NCI-H524 (cell line): ENCODE measurements at regions not wholly inside any gene's neighbourhood (a gene's known extent, or its start where the extent isn't known, plus 50 kb on each side); places are given as distances from the start of the nearest gene placed in this dataset.
"Not testable (repeated sequence)": the region's sequence is repeated elsewhere in the genome, so short reads cannot be mapped to it uniquely, and the experiment has no call there.

Source experiments
- DNase-seq, 2 experiments: peaks; one replicate each; lab custom pipeline; 2025; lab: John Stamatoyannopoulos, UW

DNA sequence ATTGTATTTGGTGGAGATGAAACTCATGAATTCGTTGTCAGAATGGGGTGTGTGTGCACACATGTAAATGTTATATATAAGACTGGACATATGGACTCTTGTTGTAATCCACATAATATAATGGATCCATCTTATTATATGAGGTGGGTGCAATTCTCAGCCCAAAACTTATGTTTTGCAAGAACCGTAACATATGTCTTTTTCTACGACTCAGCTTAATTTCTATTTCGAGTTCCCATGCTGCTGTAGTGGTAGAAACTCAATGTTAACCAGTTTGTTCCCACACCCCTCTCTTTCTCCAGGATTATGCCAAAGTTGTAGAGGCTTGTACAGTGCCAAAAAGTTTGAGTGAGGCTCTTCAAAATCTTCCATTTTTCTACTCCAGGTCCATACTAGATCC is 112.5 kb upstream of the SPOPL start:
- DNase-seq, result no peak

DNA sequence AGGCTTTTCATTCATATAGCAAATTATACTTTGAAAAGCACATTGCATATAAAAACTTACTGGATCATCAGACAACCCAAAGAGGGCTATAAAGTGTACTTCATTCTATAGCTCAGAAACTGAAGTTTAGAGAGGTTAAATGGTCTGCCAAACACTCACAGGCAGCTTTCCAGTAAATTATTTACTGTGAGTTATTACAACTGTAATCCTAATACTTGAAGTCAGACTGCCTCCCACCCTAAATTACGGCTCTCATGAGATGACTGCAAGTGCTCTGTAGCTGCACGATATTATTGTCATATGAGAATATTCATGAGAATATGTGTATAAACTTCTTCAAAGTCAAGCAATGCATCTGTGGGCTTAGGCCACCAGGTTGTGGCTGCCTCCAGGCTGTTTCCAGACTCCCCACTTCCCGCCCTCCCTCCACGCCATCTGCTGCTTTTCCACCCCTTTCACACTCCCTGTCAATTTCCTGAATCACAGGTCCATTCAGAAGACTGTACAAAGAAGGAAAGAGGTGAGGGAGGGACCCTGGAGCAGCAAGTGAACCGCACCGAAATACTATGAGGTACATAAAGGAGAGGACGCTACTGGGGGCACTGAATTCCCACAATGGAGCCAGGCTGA is 111.1 kb upstream of the SPOPL start:
- DNase-seq, result peak; percentile 73 to 92

DNA sequence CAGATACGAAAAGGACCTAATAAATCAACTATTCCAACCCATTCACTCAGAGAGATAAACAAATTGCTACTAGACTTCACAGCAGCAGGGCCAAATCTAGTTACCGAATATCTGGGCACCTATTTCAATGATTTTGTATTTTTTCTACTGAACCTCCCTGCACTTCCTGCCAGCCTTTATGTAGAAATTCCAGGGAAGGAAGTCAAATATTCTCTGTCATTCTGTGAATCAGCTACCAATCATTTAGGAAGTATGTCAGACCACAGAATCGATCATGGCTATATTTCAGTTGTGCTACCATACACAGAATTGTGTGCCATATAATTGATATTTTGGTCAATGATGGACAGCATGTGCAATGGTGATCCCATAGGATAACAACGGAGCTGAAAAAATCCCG is 109.6 kb upstream of the SPOPL start:
- DNase-seq, result no peak

DNA sequence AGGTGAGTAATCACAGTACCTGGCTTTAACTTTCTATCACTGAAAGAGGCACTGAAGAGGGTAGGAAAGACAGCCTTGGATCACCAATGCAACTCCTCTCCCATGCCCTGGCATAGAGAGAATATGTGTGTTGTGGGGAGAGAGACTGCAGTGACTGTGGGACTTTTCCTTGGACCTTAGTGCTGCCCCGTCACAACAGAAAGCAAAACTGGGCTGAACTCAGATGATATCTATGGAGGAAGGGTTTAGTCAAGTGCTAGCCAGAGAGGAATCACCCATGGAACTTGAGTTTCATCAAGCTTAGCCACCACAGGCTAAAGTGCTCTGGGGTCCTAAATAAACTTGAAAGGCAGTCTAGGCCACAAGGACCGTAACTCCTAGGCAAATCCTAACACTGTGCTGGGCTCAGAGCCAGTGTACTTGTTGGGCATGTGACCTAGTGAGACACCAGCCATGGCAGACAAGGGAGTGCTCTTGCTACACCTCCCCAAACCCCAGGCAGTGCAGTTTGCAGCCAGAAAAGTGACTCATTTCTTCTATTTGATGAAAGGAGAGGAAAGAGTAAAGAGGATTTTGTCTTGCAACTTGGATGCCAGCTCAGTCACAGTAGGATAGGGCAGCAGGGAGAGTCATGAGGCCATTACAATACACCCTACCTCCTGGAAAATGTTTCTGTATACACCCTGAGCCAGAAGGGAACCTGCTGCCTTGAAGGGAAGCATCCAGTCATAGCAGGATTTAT is 105.8 kb upstream of the SPOPL start:
- DNase-seq, result no peak

DNA sequence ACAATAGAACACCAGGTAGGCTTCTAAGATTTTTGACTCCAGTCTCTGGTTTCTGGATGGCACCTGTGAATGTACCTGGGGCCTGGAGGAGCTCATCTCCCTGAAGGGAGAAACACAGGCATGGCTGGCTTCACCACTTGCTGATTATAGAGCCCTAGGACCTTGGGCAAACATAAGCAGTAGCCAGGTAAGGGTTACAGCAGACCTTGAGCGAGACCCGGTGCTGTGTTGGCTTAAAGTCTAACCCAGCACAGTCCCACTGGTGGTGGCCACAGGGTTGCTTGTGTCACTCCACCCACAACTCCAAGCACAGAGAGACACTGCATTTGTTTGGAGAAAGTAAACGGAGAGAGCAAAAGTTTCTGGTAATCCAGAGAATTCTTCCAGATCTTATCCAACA is 104.7 kb upstream of the SPOPL start:
- no peak for DNase-seq

DNA sequence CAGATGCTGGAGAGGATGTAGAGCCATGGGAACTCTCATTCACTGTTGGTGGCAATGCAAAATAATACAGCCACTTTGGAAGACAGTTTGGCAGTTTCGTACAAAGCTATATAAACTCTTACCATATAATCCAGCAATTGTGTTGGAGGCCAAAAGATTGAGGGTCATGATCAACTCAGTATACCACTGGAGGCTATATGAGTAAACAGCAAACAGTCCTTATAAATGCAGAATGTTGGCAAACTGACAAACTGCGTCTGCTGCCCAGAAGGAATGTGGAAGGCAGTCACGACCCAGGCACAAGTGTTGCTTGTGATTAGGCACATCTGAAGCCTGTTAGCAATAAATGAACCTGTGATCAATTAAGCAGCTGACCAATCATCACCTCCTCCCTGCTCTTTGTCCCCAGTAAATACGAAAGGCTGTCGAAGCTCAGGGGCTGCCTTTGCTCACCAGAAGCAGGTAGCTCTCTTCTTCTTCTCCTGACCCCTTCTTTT is 98.1 kb upstream of the SPOPL start:
- DNase-seq, result no peak

DNA sequence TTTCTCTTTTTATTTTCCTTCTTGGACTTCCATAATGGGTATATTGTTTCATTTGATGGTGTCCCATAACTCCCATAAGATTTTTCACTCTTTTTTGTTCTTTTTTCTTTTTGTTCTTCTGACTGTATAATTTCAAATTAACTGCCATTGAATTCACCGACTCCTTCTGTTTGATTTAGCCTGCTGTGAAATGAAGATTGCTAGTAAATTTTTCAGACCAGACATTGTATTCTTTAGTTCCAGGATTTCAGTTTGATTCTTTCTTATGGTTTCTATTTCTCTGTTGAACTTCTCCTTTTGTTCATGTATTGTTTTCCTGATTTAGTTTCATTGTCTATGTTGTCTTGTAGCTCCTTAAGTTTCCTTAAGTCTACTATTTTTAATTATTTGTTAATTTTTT is 87.6 kb upstream of the SPOPL start:
- no peak for DNase-seq

DNA sequence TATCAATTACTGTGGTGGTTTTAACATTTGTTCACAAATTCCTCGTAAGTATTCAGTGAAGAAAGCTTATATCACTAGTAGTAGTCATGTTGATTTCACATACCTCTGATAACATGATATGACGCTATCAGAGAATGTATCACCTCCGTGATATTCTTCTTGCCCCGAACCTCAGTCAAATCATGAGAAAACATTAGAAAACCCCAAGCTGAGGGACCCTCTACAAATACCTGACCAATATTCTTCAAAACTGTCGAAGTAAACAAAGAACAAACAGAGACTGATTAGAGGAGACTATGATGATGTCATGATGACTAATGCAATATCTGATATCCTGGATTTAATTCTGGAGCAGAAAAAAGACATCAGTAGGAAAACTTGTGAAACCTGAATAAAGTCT is 85.6 kb upstream of the SPOPL start:
- DNase-seq, result no peak

DNA sequence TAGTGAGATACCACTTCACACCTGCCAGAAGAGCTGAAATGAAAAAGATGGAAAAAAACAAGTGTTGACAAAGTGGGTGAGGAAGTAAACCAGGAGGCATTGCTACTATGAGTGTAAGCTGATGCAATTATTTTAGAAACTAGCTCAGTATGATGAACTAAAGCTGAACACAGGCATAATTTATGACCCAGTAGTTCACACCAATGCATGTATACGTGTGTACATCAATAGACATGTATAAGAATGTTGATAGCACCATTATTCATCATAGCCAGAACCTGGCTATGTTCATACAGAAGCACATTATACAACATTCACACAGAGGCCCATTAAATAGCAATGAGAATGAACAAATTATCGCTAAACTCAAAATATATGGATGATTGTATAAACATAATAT is 83.1 kb upstream of the SPOPL start:
- no peak for DNase-seq

DNA sequence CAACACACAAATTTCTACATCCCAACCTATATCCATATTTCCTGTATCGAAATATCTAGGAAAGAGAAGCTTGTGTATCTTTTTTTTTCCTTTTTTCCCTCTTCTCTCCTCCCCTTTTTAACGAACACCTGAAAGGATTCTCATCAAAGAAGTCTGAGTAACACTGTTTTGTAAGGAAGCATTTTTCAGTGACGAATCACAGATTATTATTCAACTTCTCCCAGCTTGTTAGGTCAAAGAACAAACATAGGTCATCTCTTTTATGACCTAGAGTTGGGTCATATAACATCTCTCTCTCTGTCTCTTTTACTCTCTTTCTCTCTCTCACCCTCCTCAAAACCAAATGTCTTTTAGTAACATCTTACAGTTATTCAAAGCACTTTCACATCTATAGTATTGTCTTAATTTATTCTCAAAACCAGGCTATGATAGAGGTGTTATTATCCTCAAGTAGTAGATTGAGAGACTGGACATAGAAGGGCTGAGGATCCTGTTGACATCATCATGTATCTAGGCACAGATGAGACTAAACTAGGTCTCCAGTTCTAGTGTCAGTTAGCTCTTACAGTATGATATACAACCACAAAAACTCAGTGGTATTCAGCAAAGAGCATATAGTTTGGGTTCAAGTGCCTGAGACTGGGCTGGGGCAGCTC is 80.1 kb upstream of the SPOPL start:
- DNase-seq, result no peak

DNA sequence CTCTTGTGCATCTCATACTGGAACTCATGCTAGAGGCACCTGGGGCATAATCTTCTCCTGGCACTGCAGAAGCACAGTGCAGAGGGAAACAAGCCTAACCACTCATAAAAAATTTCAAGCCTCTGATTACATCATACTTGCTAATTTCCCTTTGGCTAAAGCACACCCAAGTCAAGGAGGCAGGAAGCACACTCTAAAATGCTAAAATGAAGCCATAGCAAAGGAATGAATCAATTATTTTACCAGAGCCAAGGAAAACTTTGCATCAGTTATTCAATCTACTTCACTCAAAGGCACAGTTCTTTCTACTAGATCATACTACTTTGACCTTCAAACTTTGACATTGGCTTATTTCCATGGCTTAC is 79.6 kb upstream of the SPOPL start:
- no peak for DNase-seq

DNA sequence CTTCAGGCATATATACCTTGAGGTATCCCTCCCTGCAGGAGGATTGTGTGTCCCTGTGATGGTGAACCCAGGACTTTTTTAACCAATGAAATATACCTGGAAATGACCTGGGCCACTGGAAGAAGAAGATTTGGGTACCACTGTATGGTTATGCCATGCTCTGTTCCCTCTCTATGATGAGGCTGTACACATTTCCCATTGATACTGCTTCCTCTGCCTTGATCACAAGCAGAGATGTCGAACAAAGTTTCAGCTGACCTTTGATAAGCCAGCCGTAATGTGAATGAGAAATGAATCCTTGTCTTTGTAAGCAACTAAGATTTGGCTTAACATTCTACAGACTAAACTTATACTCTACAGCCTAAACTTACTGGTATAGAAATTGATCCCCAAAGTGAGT is 78.4 kb upstream of the SPOPL start:
- no peak for DNase-seq

DNA sequence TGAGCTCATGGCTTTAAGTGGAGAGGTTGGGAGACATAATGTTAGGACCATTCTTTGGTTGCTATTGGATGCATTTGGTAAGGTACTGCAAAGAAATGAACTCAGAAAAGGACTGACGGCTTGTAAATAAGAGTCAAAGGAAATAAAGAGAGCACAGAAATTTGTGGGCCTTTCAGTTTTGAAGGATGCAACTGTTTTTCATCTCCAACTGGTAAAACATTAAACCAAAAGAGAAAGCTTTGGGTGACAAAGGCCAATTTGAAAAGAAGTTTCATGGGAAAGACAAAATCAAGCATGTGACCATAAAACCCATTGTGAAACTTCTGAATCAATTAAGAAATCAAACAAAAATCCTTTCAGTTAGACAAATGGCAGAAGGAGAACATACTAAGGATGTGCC is 77.8 kb upstream of the SPOPL start:
- DNase-seq, result no peak

DNA sequence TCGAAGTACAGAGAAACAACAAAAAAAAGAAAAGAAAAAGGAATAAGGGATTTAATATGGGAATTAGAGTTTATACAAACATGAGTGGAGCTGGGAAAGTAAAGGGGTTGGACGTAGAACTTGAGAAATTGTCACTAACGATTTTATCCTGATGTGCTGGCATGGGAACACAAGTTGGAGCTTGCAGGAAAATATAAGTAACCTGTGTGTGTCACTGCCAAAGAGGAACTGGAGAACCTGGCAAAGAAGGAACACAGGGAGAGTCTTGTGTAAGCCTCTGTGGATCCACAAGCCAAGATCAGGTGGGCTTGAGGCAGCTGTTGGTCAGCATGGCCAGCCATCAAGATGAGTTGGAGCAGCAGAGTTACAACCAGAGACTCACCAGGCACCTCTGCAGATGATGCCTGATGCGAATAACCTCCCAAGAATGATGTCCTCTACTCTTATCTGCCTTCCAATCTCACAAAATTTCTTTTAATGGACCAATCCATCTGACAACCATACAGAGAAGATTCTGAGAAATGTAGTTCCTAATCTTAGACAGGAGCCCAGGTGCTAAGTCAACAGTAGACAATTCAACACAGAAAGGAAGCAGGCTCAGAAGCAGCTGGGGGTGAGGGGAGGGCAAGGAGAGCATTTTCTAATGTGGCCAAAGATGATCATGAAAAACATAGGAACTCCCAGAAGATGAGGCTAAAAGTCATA is 77.0 kb upstream of the SPOPL start:
- DNase-seq, result no peak

DNA sequence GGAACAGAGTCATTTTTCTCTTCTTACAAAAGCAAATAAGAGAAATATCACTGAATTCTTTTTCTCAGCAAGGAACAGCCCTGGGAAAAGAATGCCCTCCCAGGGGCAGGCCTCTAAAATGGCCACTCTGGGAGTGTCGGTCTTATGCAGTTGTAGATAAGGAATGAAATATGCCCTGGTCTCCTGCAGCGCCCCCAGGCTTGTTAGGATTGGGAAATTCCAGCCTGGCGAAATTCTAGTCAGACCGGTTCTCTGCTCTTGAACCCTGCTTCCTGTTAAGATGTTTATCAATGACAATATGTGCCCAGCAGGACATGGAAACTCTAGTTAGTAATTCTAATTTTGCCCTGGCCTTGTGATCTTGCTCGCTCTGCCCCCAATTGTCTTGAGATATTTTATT is 75.5 kb upstream of the SPOPL start:
- not testable (repeated sequence) for DNase-seq

DNA sequence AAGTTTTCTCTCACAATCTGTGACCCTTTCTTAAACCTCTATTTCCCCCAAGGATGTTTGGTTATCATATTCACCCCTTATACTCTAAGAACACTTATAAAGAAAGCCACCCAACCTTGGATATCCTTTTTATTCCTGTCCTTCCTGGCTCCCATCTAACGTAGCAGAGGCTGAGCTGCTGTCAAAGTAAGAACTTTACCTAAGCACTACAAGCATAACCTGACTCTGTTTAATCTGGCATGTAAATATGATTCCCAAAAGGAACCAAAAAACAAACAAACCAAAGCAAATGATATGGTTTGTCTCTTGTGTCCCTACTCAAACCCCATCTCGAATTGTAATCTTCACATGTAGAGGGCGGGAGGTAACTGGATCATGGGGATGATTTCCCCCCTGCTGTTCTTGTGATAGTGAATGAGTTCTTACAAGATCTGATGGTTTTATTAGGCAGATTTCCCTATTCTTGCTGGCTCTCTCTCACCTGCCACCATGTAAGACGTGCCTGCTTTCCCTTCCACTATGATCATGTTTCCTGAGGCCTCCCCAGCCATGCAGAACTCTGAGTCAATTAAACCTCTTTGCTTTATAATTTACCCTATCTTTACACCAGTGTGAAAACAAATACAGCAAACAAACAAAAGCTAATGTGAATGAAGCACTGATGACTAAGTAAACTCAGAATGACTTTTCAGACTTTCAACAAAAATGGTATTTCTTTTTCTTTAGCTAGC is 72.7 kb upstream of the SPOPL start:
- no peak for DNase-seq

DNA sequence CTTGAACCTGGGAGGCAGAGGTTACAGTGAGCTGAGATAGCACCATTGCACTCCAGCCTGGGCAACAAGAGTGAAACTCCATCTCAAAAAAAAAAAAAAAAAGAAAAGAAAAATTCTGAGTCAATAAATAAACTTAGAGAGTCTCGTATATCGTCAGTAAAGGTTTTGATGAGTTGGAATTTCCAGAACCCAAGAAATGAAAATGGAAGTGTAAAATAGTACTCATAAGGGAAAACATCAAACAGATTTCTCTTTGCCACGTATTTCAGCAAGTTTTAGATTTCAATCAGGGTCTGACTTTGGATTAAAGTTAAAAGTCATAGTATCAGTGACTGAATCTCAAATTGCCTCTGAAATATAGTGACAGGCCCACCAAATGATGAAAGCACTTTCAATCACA is 71.4 kb upstream of the SPOPL start:
- DNase-seq, result no peak

DNA sequence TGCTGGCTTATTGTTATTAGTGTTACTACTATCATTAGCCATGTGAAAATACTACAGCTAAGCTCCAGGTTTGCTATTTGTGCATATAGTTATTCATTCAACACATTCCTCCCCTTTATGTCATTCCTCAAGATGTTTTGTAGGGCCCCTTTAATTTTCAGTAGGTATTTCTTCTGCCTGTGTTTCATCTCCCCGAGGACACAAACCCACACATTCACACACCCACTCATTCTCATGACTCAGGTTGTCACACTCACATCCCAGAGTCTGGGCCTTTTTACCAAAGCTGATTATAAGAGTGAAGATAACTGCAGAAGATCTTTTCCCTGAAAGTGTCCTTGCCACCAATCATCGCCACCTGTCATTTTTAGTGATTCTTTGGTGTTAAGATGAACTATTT is 68.6 kb upstream of the SPOPL start:
- no peak for DNase-seq

DNA sequence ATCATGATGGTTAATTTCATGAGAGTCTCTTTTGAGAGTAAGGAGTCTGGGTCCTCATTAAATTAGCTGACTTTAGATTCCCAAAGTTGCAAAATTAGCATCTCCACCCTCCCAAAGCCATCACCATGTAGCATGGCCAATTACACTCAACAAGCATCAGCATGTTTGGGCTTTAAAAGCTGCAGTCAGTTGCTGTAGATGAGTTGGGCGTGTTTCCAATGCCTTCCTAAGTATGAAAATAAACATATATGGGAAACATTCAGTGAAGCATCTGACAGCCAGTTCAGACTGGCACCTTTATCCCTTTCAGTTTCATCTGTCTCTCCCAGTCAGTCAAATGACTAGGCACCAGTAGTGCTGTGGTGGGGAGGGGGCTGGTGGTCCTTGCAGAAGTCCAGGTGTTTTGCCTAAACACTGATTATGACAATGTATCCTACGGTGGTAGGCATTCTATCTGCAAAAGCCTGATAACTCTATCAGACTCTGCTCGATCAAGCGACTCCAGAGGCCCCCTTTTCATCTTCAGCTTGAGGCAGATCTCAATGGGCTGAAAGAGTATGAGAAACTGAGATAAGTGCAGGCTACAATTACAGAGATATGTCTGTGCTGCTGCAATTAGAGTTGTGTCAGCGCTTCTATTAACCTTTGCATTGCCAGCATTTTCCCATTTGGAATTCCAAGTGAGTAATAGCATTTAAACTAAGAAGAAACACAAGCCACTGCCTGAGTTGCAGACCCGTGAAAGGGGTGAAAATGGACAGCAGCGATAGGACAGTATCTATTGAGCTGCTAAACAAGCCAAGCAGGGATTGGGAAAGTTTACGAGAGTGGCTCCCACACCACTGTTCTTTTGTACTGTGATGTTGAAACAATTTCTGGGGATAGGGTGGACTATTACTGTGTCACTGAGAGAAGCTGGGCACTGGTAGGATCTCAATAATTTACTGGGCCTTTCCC is 67.3 kb upstream of the SPOPL start:
- no peak for DNase-seq

DNA sequence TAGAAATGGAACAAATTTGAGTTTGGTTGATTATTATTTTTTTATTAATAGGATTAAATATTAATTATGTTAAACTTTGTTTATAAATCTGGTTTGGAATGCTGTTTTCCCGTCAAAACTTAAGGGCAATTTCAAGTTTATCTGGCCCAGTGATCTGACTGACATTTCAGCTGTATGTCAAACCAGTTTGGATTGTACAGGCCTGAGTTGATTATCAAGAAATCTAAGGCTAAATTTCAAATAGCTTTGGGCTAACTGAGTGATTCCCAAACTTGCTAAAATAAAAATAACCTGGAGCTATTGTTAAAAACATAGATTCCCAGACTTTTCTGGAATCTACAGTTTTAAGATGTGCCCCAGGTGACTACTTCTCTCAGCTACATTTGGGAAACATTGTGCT is 65.9 kb upstream of the SPOPL start:
- no peak for DNase-seq

DNA sequence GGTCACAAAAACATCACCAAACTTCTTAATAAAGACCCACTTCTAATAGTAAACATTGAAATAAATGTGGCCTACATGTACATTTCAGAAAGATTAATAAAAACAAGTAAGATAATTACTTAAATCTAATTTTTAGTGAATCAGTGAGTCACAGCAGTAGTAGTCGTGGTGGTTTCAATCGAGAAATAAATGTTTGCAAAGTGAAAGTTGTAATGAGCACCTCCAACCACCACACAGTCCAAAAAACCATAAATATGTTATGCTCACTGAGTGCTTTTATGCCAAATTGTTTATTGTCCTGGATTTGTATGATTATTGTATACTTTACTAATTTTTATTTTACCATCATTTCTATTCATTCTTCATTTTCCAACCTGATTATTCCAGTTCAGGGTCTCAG is 61.8 kb upstream of the SPOPL start:
- no peak for DNase-seq
